ENCODE measurements at regions not wholly inside any gene's neighbourhood (a gene's known extent, or its start where the extent isn't known, plus 50 kb on each side); places are given as distances from the start of the nearest gene placed in this dataset.

DNA sequence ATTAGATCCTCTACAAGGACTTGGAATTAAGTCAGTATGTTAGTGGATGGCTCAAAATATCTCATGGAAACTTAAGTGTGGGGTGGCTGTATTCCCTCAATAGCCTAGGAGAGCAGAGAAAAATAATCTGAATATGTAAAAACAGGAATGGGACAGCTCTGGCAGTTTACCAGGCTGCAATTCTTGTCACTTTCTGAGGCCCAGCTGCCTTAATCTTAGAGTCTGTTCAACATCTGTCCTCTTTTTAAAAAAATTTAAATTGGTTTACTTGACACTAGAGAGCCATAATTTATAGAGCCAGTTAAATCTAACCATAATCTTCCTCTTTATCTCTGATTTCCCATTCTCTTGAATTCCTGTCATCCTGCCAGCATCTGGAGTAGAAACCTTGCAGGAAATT, 109.2 kb upstream of the CXCL13 start:
- TF ChIP-seq, protein P1, sequence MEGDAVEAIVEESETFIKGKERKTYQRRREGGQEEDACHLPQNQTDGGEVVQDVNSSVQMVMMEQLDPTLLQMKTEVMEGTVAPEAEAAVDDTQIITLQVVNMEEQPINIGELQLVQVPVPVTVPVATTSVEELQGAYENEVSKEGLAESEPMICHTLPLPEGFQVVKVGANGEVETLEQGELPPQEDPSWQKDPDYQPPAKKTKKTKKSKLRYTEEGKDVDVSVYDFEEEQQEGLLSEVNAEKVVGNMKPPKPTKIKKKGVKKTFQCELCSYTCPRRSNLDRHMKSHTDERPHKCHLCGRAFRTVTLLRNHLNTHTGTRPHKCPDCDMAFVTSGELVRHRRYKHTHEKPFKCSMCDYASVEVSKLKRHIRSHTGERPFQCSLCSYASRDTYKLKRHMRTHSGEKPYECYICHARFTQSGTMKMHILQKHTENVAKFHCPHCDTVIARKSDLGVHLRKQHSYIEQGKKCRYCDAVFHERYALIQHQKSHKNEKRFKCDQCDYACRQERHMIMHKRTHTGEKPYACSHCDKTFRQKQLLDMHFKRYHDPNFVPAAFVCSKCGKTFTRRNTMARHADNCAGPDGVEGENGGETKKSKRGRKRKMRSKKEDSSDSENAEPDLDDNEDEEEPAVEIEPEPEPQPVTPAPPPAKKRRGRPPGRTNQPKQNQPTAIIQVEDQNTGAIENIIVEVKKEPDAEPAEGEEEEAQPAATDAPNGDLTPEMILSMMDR (conservative IDR thresholded peaks at IDR 0.05; ENCODE audit: low read length), result no peak
- DNase-seq (ENCODE audit: low read depth), result no peak

GRCh38 chr4:77500801-77501200, 104.8 kb upstream of the CXCL13 start:
- H3K4me3 ChIP-seq (ENCODE audit: low read length), result no peak overlapping the region
- TF ChIP-seq, protein P1 (conservative IDR thresholded peaks at IDR 0.05; ENCODE audit: low read length), result no peak
- DNase-seq (ENCODE audit: low read depth), result peak; percentile 24

More for the DNA sequence above, 109.2 kb upstream of the CXCL13 start:
- no peak overlapping the region for H3K4me3 ChIP-seq (ENCODE audit: low read length)

DNA sequence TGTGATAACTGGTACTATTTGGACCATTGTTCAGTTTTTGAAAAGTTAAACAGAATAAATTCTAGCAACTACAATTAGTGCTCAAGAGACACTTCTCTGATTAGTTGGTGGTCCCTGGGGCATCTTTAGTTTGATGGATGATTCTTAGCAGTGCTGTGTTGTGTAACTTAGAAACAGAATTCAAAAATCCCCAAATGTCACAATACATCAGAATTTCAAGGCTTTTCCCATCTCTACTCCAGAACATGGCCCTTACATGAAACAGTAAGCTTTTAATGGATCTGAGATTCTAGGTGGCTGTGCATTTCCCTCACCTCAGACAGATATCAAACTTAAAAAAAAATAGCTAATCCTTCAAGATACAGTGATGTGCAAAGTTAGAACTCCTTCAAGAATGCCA, 104.4 kb upstream of the CXCL13 start:
- TF ChIP-seq, protein P1 (conservative IDR thresholded peaks at IDR 0.05; ENCODE audit: low read length), result no peak
- peak; percentile 6 for DNase-seq (ENCODE audit: low read depth)
- H3K4me3 ChIP-seq (ENCODE audit: low read length), result no peak overlapping the region

GRCh38 chr4:77501851-77502250, 103.8 kb upstream of the CXCL13 start:
- DNase-seq (ENCODE audit: low read depth), result no peak
- TF ChIP-seq, protein P1 (conservative IDR thresholded peaks at IDR 0.05; ENCODE audit: low read length), result no peak
- no peak overlapping the region for H3K4me3 ChIP-seq (ENCODE audit: low read length)

- TF ChIP-seq, protein P1 (conservative IDR thresholded peaks at IDR 0.05; ENCODE audit: low read length), result no peak
- no peak overlapping the region for H3K4me3 ChIP-seq (ENCODE audit: low read length)
Observed at GRCh38 chr4:77504407-77504806, 101.2 kb upstream of the CXCL13 start.

GRCh38 chr4:77505275-77505957, 100.2 kb upstream of the CXCL13 start:
- no peak for DNase-seq (ENCODE audit: low read depth)
- H3K4me3 ChIP-seq (ENCODE audit: low read length), result no peak overlapping the region
- TF ChIP-seq, protein P1 (conservative IDR thresholded peaks at IDR 0.05; ENCODE audit: low read length), result no peak

More at GRCh38 chr4:77504407-77504806, 101.2 kb upstream of the CXCL13 start:
- no peak for DNase-seq (ENCODE audit: low read depth)

- H3K4me3 ChIP-seq (ENCODE audit: low read length), result no peak overlapping the region
- DNase-seq (ENCODE audit: low read depth), result no peak
- TF ChIP-seq, protein P1 (conservative IDR thresholded peaks at IDR 0.05; ENCODE audit: low read length), result no peak
Observed at GRCh38 chr4:77505958-77506319, 99.7 kb upstream of the CXCL13 start.

All from AG10803 (cell line).